GM12865 (cell line): ENCODE measurements at regions not wholly inside any gene's neighbourhood (a gene's known extent, or its start where the extent isn't known, plus 50 kb on each side); places are given as distances from the start of the nearest gene placed in this dataset.

ENCODE experiments used
- DNase-seq: peaks from one replicate; pipeline ENCODE4 v3.0.0; 2010; ENCODE audit warnings: low read depth
- H3K4me3 ChIP-seq: 2 replicates; pipeline ENCODE4 v1.5.1; 2011; ENCODE audit warnings: mild to moderate bottlenecking, low read depth, low read length, control low read depth
- TF ChIP-seq, protein P1 (sequence below): IDR thresholded peaks from 2 replicates; pipeline ENCODE4 v1.5.1; 2011; ENCODE audit warnings: low read length, control low read depth, low read depth, inconsistent platforms; ENCODE audit not compliant: insufficient read depth; ENCODE audit errors: missing control alignments

DNA sequence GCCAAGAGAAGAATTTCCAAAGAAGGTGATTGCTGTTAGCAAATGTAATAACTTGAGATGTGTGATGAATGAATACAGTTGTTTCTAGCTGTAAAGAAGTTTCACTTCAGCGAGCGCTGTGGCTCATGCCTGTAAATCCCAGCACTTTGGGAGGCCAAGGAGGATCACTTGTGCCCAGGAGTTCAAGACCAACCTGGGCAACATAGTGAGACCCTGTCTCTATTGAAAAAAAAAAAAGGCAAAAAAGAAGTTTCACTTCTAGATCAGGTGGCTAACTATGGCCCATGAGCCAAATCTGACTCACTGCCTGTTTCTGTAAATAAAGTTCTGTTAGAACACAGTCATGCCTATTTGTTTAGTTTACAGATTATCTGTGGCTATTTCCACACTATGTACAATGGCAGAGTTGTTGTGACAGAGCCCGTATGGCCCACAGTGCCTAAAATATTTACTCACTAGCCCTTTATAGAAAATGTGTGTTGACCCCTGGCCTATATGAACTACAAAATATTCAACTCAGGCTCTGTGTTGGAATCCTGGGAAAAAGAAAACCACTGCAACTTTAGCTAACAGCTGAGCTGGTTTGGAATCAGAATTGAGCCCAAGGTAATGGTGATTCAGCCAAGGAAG, 54.1 kb upstream of the PRPS1 start:
- no peak for DNase-seq
- TF ChIP-seq, protein P1, sequence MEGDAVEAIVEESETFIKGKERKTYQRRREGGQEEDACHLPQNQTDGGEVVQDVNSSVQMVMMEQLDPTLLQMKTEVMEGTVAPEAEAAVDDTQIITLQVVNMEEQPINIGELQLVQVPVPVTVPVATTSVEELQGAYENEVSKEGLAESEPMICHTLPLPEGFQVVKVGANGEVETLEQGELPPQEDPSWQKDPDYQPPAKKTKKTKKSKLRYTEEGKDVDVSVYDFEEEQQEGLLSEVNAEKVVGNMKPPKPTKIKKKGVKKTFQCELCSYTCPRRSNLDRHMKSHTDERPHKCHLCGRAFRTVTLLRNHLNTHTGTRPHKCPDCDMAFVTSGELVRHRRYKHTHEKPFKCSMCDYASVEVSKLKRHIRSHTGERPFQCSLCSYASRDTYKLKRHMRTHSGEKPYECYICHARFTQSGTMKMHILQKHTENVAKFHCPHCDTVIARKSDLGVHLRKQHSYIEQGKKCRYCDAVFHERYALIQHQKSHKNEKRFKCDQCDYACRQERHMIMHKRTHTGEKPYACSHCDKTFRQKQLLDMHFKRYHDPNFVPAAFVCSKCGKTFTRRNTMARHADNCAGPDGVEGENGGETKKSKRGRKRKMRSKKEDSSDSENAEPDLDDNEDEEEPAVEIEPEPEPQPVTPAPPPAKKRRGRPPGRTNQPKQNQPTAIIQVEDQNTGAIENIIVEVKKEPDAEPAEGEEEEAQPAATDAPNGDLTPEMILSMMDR, result no peak
- H3K4me3 ChIP-seq, result no peak overlapping the region

DNA sequence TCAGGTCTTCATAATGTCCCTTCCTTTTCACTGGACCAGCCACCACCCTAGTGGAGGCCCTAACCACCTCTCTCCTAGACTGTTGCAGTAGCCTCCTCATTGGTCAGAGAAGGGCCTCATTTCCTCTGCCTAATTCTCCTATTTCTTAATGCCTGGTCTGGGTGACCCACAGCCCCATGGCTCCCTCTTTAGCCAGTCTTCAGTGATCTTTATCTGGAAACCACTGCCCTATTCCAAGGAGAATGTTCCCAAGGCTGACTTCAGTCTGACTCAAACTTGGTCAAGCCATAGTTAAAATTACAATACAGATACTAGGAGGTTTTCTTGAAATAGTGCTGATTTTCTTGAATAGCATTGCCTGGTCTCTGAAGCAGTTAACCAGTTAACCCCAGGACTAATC, 53.6 kb upstream of the PRPS1 start:
- no peak for DNase-seq
- no peak overlapping the region for H3K4me3 ChIP-seq
- TF ChIP-seq, protein P1, result no peak

- no peak overlapping the region for H3K4me3 ChIP-seq
- no peak for DNase-seq
- TF ChIP-seq, protein P1, result no peak
Measured at GRCh38 chrX:107576392-107576791, 51.9 kb upstream of the PRPS1 start.

- TF ChIP-seq, protein P1, result no peak
- no peak overlapping the region for H3K4me3 ChIP-seq
- peak; percentile 57 for DNase-seq
Measured at GRCh38 chrX:107576841-107577240, 51.5 kb upstream of the PRPS1 start.

GRCh38 chrX:107577933-107578332, 50.4 kb upstream of the PRPS1 start:
- DNase-seq, result no peak
- TF ChIP-seq, protein P1, result no peak
- no peak overlapping the region for H3K4me3 ChIP-seq
